C4-2B (cell line): ENCODE measurements at regions not wholly inside any gene's neighbourhood (a gene's known extent, or its start where the extent isn't known, plus 50 kb on each side); places are given as distances from the start of the nearest gene placed in this dataset.

Experiments
- H3K27ac ChIP-seq: fragments of 450-650 bp; 2 replicates; pipeline ENCODE4 v1.5.1; 2017
- ZFX ChIP-seq: fragments of 450-650 bp; IDR thresholded peaks from 2 replicates; pipeline ENCODE4 v1.6.1; 2017
- TF ChIP-seq, protein P1 (sequence below): fragments of 450-650 bp; conservative IDR thresholded peaks from 2 replicates; pipeline ENCODE4 v1.5.1; 2017; ENCODE audit warnings: mild to moderate bottlenecking

DNA sequence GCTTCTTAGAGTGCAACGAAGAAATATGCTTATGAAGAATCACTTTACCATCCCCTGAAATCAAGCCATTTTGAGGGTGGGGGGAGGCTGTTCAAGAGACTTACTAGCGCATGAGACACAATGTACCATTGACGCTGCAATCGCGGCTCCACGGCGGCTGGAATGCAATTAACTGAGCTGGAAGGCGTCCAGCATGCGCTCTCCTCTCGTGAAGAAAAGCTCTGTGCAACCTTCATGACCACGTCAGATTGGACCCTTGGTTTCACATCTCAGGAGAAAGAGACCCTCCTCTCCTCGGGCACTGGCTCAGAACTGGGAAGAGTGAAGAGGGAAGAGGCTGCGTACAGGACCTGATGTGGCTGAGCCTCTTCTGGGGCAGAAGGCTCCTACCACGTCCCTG, 138.5 kb upstream of the IRX2 start:
- TF ChIP-seq, protein P1, sequence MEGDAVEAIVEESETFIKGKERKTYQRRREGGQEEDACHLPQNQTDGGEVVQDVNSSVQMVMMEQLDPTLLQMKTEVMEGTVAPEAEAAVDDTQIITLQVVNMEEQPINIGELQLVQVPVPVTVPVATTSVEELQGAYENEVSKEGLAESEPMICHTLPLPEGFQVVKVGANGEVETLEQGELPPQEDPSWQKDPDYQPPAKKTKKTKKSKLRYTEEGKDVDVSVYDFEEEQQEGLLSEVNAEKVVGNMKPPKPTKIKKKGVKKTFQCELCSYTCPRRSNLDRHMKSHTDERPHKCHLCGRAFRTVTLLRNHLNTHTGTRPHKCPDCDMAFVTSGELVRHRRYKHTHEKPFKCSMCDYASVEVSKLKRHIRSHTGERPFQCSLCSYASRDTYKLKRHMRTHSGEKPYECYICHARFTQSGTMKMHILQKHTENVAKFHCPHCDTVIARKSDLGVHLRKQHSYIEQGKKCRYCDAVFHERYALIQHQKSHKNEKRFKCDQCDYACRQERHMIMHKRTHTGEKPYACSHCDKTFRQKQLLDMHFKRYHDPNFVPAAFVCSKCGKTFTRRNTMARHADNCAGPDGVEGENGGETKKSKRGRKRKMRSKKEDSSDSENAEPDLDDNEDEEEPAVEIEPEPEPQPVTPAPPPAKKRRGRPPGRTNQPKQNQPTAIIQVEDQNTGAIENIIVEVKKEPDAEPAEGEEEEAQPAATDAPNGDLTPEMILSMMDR = no peak
- no peak for TF ChIP-seq ZFX
- no peak overlapping the region for H3K27ac ChIP-seq

DNA sequence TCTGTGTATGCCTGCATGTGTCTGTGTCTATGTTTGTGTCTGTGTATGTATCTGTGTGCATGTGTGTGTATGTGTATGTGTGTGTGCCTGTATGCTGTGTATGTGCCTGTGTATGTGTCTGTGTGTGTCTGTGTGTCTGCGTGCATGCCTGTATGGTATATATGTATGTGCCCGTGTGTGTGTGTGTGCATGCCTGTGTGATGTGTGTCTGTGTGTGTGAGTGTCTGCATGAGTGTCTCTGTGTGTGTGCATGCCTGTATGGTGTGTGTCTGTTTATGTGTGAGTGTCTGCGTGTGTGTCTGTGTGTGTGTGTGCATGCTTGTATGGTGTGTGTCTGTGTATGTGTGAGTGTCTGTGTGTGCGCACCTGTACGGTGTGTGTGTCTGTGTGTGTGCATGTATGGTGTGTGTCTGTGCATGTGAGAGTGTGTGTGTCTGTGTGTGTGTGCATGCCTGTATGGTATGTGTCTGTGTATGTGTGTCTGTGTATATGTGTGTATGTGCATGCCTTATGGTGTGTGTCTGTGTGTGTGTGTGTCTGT, 137.1 kb upstream of the IRX2 start:
- no peak for TF ChIP-seq ZFX
- TF ChIP-seq, protein P1 = no peak
- H3K27ac ChIP-seq = no peak overlapping the region

DNA sequence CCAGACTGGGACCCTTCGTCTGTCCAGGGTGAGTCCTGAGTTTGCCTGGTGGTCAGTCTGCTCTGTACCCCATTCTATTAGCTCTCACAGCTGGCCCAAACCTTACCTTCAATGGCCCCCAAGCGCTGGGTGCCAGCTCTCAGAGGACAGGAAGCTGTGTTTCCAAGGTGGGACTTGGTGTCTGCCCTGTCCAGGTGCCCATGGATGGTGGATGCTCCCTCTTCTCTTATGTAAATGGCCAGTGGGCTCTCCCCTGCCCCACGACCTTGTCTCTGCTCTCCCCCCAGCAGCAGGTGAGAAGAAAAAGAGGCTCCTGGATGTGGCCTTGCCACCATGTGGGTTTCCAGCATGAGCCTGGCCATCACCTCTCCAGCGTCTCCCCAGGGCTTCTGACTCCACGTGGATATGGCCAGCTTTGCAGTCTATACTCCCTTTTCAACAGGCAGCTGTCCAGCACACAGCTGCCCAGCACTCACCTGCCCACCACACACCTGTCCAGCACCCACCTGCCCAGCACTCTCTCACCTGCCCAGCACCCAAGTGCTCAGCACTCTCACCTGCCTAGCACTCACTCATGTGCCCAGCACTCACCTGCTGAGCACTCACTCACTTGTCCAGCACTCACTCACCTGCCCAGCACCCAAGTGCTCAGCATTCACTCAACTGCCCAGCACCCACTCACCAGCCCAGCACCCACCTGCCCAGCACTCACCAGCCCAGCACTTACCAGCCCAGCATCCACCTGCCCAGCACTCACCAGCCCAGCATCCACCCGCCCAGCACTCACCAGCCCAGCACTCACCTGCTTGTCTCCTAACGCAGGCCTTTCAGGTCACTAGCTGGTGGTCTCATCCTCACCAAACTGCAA, 136.2 kb upstream of the IRX2 start:
- no peak overlapping the region for H3K27ac ChIP-seq
- TF ChIP-seq ZFX = no peak

DNA sequence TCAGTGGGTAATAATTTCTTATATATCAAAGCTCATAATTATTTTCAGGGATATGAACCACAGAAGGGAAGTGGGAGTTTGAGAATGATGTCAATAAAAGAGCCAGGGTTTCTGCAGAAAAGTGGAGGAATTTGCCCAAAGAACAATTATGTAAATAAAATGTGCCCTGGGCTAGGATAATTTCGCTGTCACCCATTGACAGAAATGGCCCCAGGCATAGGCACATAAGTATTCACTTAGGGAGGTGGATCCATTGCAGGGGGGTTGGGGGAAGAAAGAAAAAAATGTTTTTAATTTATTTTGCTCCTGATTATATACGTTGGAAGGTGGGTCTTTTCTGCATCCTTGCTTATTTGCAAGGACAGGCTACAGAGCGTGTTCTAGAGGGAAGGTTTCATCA, 135.1 kb upstream of the IRX2 start:
- TF ChIP-seq, protein P1 = no peak
- no peak for TF ChIP-seq ZFX
- H3K27ac ChIP-seq = no peak overlapping the region

DNA sequence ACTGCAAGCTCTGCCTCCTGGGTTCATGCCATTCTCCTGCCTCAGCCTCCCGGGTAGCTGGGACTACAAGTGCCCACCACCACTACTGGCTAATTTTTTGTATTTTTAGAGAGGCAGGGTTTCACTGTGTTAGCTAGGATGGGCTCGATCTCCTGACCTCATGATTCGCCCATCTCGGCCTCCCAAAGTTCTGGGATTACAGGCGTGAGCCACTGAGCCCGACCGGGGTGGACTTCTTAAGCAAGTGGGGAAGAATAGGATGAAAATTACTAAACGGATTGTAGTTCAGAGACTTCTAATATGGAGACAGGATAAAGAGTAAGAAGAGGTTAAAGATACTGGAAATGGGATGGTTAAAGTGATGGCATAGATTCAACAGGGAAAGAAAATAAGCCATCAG, 132.3 kb upstream of the IRX2 start:
- H3K27ac ChIP-seq = no peak overlapping the region
- TF ChIP-seq, protein P1 = no peak
- TF ChIP-seq ZFX = no peak

DNA sequence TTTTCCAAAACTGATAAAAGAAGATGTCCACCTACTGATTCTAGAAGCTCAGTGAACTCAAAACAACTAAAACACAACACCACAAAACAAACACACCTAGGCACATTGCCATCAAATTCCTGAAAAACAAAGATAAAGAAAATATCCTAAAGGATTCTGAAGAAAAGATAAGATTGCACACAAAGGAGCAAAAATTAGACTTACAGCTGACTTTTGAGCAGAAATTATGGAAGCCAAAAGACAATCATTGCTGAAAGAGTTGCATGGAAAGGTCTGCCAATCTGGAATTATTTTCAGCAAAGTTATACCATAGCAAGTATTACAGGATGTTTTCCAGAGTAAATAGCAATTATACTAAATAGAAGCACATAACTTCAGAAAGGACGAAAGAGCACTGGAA, 128.2 kb upstream of the IRX2 start:
- TF ChIP-seq ZFX = no peak
- TF ChIP-seq, protein P1 = no peak
- H3K27ac ChIP-seq = no peak overlapping the region

DNA sequence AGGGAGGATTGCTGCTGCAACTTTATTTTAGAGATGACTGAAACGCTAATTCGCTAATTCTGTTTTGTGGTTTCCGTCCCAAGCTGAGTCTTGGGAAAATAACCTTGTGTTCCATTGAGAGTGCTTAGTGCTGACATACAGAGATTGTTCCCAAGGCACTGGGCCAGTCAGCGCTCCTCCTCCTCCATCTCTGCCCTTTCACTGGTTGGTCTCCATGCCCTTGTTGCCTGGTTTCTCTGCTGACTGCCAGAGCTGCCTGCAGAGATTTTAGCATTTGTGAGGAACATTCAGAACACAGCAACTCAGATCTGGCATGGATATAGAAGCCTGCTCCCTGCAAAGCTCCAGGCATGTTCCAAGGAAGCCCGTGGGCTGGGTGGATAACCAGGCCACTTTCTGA, 126.0 kb upstream of the IRX2 start:
- TF ChIP-seq, protein P1 = no peak
- no peak for TF ChIP-seq ZFX

More for the DNA sequence above, 126.0 kb upstream of the IRX2 start:
- H3K27ac ChIP-seq = no peak overlapping the region; the same call in 1 of the 2 replicates
